Neutrophil (primary cell): ENCODE measurements at regions not wholly inside any gene's neighbourhood (a gene's known extent, or its start where the extent isn't known, plus 50 kb on each side); places are given as distances from the start of the nearest gene placed in this dataset.

ENCODE experiments used
- H3K27ac ChIP-seq: fragments of 200-600 bp; sonication (generic); 2 replicates; pipeline ENCODE4 v1.5.1; 2016; ENCODE audit warnings: mild to moderate bottlenecking, moderate library complexity
- H3K27me3 ChIP-seq: fragments of 200-600 bp; sonication (generic); 2 replicates; pipeline ENCODE4 v1.6.0; 2016; ENCODE audit warnings: mild to moderate bottlenecking
- H3K36me3 ChIP-seq: fragments of 200-600 bp; sonication (generic); 2 replicates; pipeline ENCODE4 v1.5.1; 2017
- H3K4me1 ChIP-seq, 2 experiments: fragments of 200-600 bp in 1 of 2; sonication (generic) in 1 of 2; 1 replicate in 1 of 2; 2 replicates in 1 of 2; pipeline versions ENCODE4 v1.5.1 to v1.6.1; 2013 to 2016; ENCODE audit warnings: low read depth in 1 of 2, low read length in 1 of 2, mild to moderate bottlenecking in 1 of 2, moderate library complexity in 1 of 2; ENCODE audit not compliant: control insufficient read depth in 1 of 2, insufficient read depth in 1 of 2
- H3K4me3 ChIP-seq, 2 experiments: fragments of 200-600 bp in 1 of 2; sonication (generic) in 1 of 2; 1 replicate in 1 of 2; 2 replicates in 1 of 2; pipeline ENCODE4 v1.5.1; 2013 to 2016; ENCODE audit warnings: low read depth in 1 of 2, low read length in 1 of 2, mild to moderate bottlenecking in 1 of 2, moderate library complexity in 1 of 2
- H3K9me3 ChIP-seq: fragments of 200-600 bp; sonication (generic); 2 replicates; pipeline ENCODE4 v1.5.1; 2016
- CTCF ChIP-seq: fragments of 200-600 bp; sonication (generic); IDR thresholded peaks from 2 replicates; pipeline ENCODE4 v1.5.1; 2016; ENCODE audit warnings: antibody characterized with exemption

GRCh38 chr5:117943541-117943940 lies 1044.8 kb downstream of the DTWD2 start:
- Histone ChIP-seq H3K4me1 (no peaks in the 10 kb centered on the region), H3K27ac (no peak overlapping the region), H3K27me3 (no peaks in the 10 kb centered on the region), H3K4me3 (no peak overlapping the region), H3K36me3 (no peaks in the 10 kb centered on the region), H3K9me3 (no peaks in the 10 kb centered on the region)
- TF ChIP-seq CTCF, result no peak

- H3K27ac ChIP-seq, result no peak overlapping the region
- H3K9me3 ChIP-seq, result no peaks in the 10 kb centered on the region
- H3K36me3 ChIP-seq, result no peaks in the 10 kb centered on the region
- TF ChIP-seq CTCF, result no peak
- no peak overlapping the region for H3K4me3 ChIP-seq
- H3K27me3 ChIP-seq, result no peaks in the 10 kb centered on the region
- H3K4me1 ChIP-seq, result no peaks in the 10 kb centered on the region
Measured at GRCh38 chr5:117942861-117943519, 1045.4 kb downstream of the DTWD2 start.

GRCh38 chr5:117893211-117893610 lies 1095.1 kb downstream of the DTWD2 start:
- no peaks in the 10 kb centered on the region for H3K36me3 ChIP-seq
- no peak for TF ChIP-seq CTCF

GRCh38 chr5:117892360-117892759 lies 1096.0 kb downstream of the DTWD2 start:
- no peak for TF ChIP-seq CTCF
- peaks cover 0 to 15% of the 10 kb centered on the region in 2 experiments for H3K4me1 ChIP-seq
- H3K4me3 ChIP-seq, result no peak overlapping the region
- no peaks in the 10 kb centered on the region for H3K27me3 ChIP-seq
- H3K36me3 ChIP-seq, result no peaks in the 10 kb centered on the region
- no peak overlapping the region for H3K27ac ChIP-seq
- no peaks in the 10 kb centered on the region for H3K9me3 ChIP-seq

More at GRCh38 chr5:117893211-117893610, 1095.1 kb downstream of the DTWD2 start:
- H3K27ac ChIP-seq, result no peak overlapping the region
- no peaks in the 10 kb centered on the region for H3K27me3 ChIP-seq
- H3K4me3 ChIP-seq, result no peak overlapping the region
- H3K4me1 ChIP-seq, result peaks cover 0 to 12% of the 10 kb centered on the region in 2 experiments
- H3K9me3 ChIP-seq, result no peaks in the 10 kb centered on the region

GRCh38 chr5:117889596-117889995 lies 1098.8 kb downstream of the DTWD2 start:
- Histone ChIP-seq H3K27me3 (no peaks in the 10 kb centered on the region), H3K4me3 (no peak overlapping the region), H3K36me3 (no peaks in the 10 kb centered on the region), H3K4me1 (peaks cover 0 to 15% of the 10 kb centered on the region in 2 experiments), H3K27ac (peak overlapping the region; percentile 74), H3K9me3 (no peaks in the 10 kb centered on the region)
- no peak for TF ChIP-seq CTCF
